HG03135 (cell line): ENCODE measurements at regions not wholly inside any gene's neighbourhood (a gene's known extent, or its start where the extent isn't known, plus 50 kb on each side); places are given as distances from the start of the nearest gene placed in this dataset.

Experiments
- ATAC-seq: cut with Tn5 transposase; IDR thresholded peaks from one replicate; pipeline ENCODE4 v1.9.1; 2021; ENCODE audit warnings: mild to moderate bottlenecking, moderate library complexity; ENCODE audit not compliant: unreplicated experiment

DNA sequence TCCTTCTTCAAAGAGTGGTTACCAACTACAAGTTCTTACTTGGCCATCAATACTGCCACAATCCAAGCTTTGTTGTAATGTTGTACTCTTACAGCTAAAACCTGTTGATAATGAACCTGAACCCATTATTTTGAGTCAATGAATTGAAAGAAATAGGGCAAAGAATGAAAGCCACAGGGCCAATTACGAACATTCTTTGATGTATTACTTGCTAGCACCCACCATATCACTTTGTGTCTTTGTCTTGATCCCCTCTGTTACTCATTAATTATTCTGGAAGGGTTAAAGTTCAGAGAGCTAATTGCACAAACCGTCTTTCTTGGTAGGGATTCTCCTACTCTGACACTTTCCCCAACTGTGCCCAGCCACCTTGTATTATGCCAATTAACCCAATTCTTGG lies 53.2 kb upstream of the TFEC start:
- no peak for ATAC-seq

DNA sequence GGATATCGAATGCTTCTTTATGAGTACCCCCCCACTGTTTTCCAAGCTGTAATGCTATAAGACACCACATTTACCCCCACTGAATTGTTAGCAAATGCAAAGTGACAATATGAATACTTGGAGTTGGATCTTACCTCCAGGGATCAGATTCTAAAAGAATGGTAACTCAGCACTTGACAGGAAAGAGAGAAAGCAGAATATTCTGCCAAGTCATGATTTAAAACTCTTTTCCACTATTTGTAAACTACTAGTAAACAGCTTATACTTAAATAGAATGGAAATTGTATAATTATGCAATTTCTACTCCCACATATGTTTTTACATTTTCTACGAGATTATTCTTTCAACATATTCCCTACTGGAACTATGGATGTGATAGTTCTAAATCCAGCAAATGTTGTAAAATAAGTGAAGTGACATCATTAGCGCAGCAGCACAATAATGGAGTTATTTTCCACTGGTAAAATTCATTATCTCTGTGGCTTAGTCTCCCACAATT lies 56.0 kb upstream of the TFEC start:
- no peak for ATAC-seq

DNA sequence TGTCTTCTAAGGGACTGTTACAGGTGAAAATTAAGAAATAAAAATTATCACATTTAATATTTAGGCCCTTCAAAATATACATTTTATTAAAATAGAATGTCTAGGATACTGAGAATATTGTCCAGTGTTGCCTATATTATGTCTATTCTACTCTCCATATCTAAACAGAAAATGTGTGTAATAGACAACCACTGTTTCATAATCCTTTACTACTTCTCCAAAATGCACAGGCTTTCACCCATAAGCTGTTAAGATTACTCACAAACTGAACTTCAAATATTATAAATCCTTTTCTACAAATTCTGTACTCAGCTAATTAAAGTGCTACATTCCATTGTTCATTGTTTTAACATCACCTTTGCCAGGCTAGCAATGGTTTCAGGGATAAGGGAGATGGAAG lies 56.7 kb upstream of the TFEC start:
- no peak for ATAC-seq

DNA sequence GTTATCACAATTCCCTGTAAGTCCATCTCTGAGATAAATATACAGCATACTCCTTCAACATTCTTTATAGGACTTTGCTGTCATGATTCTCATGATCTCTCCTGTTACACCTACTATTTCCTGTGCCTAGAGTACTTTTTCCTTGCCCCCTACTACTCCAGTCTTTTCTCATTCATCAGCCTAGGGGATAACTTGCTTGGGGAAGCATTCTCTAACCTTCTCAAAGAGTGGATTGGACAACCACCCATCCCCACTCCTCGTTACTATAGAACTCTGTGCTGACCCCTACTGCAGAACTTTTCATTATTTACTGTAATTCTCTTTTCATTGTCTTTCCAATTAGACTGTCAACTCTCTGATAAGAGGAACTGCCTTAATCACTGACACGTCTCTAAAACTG lies 57.4 kb upstream of the TFEC start:
- no peak for ATAC-seq

DNA sequence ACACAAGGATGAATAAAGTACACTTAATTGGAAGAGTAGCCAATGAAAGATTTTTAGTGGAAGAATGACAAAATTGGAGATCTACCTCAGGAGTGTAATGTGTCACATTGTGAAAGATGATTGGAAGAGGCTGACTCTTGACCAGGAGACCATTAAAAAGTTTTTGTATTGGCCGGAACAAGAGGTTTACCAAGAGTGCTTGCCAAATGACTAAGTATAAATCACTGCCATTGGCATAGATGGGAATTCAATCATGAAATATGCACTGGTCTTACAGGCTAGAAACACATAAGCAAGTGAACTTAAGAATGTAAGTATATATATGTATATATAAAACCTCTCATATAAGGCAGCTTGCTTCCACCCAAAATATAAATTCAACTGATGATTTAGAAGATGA lies 58.7 kb upstream of the TFEC start:
- ATAC-seq: no peak

DNA sequence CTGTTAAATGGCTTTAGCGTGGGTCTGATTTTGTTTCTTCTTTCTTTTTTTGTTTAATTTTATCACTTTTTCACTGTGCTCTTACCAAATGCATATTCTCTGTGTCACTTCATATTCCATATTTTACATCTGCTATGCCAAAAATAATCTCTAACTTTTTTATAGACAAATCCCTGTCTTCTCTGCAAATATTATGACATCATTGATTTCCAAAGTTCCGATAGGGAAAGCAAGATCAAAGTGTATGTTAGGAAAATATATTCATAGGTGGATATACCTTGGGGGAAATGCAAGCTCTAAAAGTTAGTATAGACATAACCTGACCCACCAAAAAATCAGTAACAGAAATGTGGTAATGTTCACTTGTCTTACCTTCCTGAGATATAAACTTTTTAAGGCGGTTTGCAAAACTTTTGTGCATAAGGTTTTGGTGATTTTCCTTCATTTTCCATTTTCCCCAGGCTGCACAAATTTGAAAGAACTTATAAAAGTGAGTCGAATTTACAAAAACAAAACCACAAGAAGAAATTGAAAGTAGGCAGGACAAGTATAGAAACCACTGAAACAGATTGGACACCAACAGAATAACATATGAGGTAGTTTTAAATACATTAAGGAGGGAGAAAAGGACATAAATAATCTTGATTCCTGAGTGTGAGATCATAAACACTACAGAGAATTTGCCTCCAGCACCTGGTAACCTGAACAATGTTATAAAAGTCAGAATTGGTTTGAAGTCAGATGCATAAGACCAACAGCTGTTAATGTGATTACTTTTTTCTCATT lies 63.1 kb upstream of the TFEC start:
- ATAC-seq: no peak

DNA sequence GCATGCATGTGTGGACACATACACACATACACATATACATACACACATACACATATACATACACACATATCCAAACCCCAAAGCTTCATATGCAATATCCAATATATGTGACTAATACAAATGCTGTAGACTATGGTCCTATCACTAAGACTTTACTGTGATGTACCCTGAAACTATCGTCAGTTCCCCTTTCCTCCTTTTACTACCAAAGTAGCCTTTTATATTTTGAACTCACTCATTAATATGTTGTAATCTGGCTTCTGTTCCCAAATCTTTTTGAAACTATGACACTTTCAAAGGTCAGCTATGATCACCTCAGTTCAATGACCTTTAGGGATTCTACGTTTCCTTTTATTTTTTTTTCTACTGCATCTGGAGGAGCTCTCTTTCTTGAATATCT lies 64.8 kb upstream of the TFEC start:
- no peak for ATAC-seq

DNA sequence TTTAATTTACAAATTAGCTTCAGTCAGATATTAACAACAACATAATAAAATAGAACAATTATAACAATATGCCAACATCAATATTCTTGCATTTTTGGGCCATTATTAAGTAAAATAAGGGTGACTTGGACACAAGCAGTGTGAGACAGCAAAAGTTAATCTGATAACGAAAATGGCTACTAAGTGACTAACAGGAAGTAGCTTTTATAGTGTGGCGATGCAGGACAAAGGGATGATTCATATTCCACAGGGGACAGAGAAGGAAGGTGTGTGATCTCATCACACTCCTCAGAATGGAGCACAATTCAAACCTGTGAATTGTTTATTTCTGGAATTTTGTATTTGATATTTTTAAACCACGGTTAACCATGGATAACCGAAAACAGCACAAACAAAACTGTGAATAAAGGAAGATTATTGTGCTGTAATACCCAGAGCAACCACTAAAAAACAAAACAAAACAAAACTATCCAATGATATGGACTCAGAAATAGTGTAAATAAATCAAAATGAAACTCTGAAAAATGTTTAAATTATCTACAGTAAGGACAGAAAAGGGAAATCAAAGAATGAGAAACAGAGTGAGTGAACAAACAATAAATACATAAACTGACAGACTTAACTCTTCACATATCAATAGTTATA lies 66.9 kb upstream of the TFEC start:
- ATAC-seq: no peak

DNA sequence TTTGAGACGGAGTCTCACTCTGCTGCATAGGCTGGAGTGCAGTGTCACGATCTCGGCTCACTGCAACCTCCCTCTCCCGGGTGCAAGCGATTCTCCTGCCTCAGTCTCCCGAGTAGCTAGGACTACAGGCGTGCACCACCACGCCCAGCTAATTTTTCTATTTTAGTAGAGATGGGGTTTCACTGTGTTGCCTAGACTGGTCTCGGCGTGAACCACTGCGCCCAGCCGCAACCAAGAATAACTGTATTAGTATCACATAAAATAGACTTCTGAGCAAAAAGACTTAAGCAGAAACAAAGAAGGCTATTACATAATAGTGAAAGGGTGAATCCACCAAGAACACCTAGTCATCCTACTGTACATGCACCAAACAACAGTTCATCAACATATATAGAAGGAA lies 67.6 kb upstream of the TFEC start:
- ATAC-seq: no peak

DNA sequence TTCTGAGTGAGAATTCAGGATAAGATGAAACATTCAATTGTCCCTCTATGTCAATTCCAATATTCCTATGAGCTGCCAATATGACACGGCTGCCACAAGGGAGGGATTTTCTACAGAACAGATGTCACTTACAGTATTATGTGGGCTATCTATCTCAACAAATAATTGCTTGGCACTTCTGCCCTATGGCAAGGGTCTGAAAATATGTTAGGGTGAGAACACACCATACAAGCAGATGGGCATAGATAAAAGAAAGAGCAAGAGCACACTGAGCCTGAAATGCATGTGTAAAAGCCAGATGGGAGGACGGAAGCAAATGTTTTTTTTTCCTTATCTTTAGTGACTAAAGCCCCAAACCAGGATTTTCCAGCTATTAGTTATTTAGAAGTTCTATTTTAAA lies 70.1 kb upstream of the TFEC start:
- ATAC-seq: no peak

DNA sequence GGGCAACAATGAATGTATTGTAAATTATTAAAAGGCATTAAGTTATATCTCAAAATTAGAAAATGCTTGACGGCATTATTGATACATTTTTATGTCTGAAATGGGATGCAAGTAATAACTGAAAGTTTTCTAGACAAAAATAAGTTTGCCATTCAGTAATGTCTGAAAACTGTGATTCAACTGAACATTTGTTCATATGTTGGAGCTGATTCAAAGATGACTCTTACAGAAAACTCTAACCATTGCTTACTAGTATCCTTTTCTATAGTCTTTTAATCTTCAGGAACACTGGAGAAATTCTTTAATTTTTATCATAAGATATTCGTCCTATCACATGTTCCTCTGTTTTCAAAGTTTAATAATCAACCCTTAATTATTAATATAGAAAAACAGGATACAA lies 71.1 kb upstream of the TFEC start:
- no peak for ATAC-seq

DNA sequence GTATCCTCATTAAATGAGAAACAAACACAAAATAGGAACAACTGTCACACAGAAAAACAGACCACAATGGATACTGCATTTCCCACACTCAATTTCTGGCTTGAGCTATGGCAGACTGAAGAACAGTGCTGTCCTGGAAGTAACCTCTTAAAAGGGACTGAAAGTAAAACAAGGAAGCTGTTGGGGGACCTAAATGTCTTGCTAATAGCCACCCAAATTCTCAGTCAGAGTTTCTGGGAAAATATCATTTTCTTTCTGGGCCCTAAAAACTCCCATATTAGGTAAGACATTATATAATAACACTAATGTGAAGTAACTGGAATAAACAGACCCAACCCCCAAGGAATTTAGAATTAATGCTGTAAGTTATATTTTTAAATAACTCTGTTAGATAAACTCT lies 80.9 kb upstream of the TFEC start:
- ATAC-seq: no peak

DNA sequence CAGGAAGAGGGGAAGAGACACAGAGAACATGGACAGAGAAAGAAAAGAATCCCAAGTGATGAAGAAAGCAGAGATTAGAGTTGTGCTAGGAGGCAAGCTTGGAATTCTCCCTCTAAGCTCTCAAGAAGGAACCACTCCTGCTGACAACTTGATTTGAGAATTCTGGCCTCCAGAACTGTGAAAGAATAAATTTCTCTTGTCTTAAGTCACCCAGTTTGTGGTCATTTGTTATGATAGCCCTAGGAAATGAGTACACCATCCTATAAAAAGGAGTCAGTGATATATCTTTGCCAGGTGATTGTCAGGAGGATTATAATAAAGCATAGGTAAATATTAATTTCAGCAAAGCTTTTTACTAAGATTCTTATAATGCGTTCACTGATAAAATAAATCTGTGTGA lies 82.7 kb upstream of the TFEC start:
- ATAC-seq: no peak

DNA sequence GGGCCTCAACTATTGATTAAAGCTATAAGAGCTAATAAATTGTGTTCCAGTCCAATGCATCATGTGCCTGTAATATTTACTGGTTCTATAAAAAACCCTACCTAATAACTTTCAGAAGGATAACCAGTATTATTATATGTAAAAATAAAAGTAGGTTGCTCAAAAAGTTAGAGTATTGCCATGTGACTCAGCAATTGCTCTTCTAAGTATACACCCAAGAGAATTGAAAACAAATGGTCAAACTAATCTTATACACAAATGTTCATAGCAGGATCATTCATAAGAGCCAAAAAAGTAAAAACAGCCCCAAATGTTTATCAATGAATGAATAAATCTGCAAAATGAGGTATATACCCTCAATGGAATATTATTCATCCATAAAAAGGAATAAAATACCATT lies 89.5 kb upstream of the TES start:
- no peak for ATAC-seq

DNA sequence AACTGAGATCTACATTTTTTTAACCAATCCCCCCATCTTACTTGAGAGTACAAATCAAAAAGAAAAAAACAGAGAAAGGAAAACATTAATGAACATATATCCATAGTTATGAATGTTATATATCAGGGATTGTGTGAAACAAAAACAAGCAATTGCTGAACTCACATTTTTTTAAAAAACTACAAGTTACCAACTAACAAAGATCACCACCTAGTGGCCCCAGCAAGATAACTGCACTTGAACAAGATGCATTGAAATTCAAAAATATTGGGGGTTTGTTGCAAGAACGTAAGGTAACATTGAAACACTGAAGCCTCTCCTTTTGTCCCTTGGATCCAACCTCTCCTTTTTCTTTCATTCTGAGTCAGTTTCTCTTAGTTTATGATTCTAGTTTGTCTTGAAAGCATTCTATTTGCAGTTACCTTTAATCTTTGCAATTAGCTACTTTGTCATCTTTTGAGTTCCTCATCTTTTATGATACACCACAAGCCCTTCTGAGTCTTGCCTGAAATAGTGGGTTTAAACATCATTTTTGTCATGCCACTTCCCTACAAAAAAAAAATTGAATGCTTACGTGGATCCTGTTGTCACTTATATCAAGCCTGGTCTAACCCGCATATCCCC lies 87.3 kb upstream of the TES start:
- peak; percentile 54 for ATAC-seq

DNA sequence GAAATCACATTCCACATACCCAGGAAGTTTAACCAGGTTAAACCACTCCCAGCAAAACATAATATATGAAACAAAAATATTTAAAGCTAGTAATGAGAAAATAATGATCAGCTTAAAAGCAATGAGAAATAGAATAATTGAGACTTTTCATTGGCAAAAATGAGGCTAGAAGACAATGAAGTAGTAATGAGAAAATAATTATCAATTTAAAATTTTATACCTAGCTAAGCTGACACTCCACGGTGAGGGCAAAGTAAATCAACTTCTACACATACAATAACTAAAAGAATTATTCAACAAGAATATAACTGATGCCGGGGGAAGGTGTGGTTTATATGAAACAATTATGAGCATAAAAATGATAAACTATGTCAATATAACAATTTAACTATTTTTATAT lies 82.2 kb upstream of the TES start:
- ATAC-seq: no peak

DNA sequence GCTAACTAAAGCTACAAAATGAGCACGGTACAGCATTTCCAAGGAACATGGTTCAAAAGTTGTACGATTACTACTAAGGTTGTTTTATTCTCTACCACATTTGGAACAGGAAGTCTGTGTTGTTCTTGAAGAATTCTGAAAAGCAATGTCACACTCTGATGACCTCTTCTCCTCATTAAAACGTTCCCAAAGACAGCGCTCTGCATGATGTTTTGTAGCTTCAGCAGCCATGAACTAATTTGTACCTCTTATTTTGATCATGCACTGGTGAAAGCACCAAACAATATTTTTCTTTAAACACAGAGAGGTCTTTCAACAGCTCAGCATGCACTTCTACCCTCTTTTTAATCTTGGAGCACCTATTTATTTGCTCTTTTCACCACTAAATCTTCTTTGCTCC lies 75.0 kb upstream of the TES start:
- ATAC-seq: no peak

DNA sequence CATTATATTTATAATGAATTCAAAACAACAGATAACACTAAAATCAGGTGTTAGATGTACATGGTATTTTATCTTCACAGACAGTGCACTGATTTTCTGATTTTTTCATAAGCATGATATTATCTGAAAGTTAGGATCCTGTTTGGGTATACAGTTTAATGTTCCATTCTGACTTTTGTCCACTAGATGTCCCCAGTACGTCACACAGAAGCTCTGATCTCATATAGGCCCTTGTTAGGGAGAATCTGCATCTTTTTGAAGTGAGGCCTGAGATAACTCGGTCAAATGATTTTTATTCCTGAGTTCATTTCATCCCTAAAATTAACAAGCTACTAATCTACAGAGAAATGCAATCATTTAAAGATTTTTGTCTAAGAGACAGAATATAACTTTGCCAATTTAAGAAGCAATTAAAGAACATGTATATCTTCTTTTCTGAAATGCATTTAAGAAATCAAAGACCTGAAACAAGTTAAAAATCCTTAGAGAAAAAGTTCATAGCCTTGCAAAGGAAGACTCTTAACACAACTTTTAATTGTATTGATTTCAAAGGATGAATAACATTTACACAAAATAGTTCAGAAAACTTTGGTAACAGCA lies 72.0 kb upstream of the TES start:
- peak; percentile 97 for ATAC-seq

DNA sequence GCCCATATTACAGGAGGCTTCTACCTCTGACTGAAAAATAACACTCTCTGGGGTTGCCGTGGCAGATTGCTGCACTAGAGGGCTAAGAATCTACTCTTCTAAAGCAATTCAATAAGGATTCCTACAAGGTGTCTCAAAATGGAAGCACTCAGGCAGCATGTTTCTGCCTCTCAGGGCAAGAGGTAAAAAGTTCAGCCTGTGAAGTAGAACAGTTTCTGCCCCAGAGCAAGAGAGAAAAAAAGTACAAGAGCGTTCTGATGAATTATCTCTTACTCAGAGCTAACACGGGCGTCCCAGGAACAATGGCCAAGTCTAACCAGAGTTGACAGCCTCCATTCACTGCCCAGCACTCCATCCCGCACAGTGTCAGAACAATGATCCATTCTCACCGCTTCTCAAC lies 71.3 kb upstream of the TES start:
- no peak for ATAC-seq

DNA sequence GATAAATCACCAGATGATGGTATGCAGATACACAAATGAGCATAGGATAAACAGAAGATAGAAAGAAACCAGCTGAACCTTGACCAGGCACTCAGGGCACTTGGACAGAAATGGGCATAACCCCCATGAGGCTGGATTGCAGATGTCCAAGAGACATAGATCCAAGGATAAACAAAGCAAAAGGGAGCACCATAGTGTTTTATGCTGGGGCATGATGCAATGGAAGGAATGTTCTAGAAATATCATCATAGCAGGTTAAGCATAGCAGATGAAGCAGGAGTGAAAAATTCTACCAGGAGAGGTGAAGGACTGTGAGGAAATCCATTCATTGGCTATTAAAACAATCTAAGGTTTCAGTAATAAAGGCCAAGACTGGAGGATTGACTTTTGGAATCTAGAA lies 70.5 kb upstream of the TES start:
- no peak for ATAC-seq

DNA sequence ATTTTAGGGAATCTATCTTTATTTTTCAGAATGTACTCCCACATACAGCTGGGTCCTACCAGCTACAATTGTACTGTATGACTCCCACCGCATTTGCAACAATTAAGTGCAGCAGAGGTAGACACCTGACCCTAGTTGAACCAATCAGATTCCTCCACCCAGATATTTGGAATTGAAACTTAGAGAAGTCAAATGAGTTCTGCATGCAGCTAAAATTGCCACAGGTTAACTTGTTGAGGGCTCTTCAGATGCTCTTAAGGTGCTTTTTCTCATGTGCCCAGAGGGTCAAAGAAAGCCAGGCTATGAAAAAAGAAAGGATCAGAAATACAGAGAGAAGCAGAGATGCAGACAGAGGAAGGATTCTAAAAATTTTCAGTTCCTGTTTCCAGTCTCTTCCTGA lies 68.0 kb upstream of the TES start:
- ATAC-seq: no peak

DNA sequence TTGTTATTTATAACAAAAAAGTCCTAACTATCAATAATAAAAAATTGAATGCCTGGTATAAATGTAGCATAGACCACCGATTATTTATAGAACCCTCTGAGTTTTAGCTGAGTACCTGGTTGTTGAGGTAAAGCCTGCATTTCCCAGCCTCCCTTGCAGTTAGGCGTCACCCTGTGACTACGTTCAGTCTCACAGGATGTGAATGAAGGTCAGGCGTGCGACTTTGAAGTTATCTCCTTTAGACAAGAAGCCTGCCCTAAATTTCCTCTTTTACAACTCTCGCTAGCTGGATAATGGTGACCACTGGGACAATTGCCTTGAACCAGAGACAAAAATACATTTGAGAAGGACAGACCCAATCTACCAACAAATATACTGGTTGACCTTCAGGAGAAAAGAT lies 67.5 kb upstream of the TES start:
- ATAC-seq: no peak
